Liver (tissue), 3 donors: ENCODE measurements at regions not wholly inside any gene's neighbourhood (a gene's known extent, or its start where the extent isn't known, plus 50 kb on each side); places are given as distances from the start of the nearest gene placed in this dataset.

Experiments used
- SP1 ChIP-seq: IDR thresholded peaks from 2 replicates; pipeline ENCODE4 v1.6.1; 2018; ENCODE audit warnings: antibody characterized with exemption, mild to moderate bottlenecking
- TAF1 ChIP-seq: conservative IDR thresholded peaks from 2 replicates; pipeline ENCODE4 v1.6.1; 2016; ENCODE audit warnings: antibody characterized with exemption, mild to moderate bottlenecking
- TF ChIP-seq, protein P1 (sequence below): fragments of 150-350 bp; IDR thresholded peaks from 2 replicates; pipeline ENCODE4 v1.5.1; 2017; ENCODE audit warnings: improper control_type of control experiment, low read depth, low read length; ENCODE audit not compliant: missing input control
- donor health status: healthy.
- donor health status: healthy.

DNA sequence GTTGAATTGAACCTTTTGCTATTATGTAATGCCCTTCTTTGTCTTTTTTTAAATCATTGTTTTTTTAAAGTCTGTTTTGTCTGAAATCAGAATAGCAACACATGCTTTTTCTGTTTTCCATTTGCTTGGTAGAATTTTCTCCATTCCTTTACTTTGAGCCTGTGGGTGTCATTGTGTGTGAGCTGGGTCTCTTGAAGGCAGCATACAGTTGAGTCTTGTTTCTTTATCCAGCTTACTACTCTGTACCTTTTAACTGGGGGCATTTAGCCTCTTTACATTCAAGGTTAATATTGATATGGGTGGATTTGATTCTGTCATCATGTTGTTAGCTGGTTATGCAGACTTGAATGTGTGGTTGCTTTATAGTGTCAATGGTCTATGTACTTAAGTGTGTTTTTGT lies 292.0 kb downstream of the MAP2K4 start:
- TF ChIP-seq SP1, result no peak
- TF ChIP-seq, protein P1, sequence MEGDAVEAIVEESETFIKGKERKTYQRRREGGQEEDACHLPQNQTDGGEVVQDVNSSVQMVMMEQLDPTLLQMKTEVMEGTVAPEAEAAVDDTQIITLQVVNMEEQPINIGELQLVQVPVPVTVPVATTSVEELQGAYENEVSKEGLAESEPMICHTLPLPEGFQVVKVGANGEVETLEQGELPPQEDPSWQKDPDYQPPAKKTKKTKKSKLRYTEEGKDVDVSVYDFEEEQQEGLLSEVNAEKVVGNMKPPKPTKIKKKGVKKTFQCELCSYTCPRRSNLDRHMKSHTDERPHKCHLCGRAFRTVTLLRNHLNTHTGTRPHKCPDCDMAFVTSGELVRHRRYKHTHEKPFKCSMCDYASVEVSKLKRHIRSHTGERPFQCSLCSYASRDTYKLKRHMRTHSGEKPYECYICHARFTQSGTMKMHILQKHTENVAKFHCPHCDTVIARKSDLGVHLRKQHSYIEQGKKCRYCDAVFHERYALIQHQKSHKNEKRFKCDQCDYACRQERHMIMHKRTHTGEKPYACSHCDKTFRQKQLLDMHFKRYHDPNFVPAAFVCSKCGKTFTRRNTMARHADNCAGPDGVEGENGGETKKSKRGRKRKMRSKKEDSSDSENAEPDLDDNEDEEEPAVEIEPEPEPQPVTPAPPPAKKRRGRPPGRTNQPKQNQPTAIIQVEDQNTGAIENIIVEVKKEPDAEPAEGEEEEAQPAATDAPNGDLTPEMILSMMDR, result no peak
- TF ChIP-seq TAF1, result no peak
